Testis (tissue), 2 donors: ENCODE measurements at regions not wholly inside any gene's neighbourhood (a gene's known extent, or its start where the extent isn't known, plus 50 kb on each side); places are given as distances from the start of the nearest gene placed in this dataset.

ENCODE experiments used
- POLR2A ChIP-seq: fragments of 450-650 bp; IDR thresholded peaks from one replicate; pipeline ENCODE4 v1.6.1; 2017; ENCODE audit warnings: antibody characterized with exemption, mild to moderate bottlenecking, moderate library complexity
- TF ChIP-seq, protein P1 (sequence below), 3 experiments: fragments of 450-650 bp in 2 of 3; fragments of 200-600 bp in 1 of 3; sonication (generic) in 1 of 3; IDR thresholded peaks; one replicate each; pipeline ENCODE4 v1.5.1; 2016 to 2019; ENCODE audit warnings: antibody characterized with exemption in 3 of 3, mild to moderate bottlenecking in 2 of 3, moderate library complexity in 1 of 3

DNA sequence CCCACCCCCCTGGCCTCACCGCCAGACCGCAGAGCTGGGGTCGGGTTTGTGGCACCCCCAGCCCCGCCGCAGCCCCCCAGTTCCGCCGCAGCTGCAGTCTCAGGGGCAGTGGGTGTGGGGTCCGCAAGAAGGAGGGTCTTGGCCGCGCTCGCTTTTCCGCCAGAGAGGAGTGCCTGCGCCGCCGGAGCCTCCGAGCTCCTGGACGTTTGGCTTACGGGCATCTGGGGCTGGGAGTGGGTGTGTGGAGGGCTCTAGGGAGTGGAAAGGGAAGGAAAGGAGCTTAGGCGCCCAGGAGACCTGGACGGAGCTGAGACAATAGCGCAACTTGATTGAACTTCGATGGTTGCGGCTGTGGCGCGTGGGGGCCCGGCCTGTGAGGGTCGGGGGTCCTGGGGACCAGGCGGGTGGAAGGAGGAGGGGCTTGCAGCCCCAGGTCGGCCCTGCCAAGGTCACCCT lies 88.8 kb upstream of the IPO9 start:
- TF ChIP-seq POLR2A = no peak
- TF ChIP-seq, protein P1, sequence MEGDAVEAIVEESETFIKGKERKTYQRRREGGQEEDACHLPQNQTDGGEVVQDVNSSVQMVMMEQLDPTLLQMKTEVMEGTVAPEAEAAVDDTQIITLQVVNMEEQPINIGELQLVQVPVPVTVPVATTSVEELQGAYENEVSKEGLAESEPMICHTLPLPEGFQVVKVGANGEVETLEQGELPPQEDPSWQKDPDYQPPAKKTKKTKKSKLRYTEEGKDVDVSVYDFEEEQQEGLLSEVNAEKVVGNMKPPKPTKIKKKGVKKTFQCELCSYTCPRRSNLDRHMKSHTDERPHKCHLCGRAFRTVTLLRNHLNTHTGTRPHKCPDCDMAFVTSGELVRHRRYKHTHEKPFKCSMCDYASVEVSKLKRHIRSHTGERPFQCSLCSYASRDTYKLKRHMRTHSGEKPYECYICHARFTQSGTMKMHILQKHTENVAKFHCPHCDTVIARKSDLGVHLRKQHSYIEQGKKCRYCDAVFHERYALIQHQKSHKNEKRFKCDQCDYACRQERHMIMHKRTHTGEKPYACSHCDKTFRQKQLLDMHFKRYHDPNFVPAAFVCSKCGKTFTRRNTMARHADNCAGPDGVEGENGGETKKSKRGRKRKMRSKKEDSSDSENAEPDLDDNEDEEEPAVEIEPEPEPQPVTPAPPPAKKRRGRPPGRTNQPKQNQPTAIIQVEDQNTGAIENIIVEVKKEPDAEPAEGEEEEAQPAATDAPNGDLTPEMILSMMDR (IDR thresholded peaks at IDR 0.05) = no peak
